HEK293T (cell line): ENCODE measurements at regions not wholly inside any gene's neighbourhood (a gene's known extent, or its start where the extent isn't known, plus 50 kb on each side); places are given as distances from the start of the nearest gene placed in this dataset.

Source experiments
- CTCF ChIA-PET: fragments of 350-600 bp; formaldehyde crosslinking; extraction: SDS; loops from one replicate; lab custom pipeline; 2021; ENCODE audit warnings: antibody characterized with exemption, inconsistent platforms; lab: Yijun Ruan, JAX
- POLR2A ChIA-PET: fragments of 350-600 bp; formaldehyde crosslinking; extraction: SDS; loops from one replicate; lab custom pipeline; 2020; ENCODE audit warnings: antibody characterized with exemption, inconsistent platforms; lab: Yijun Ruan, JAX
- DNase-seq: peaks from one replicate; pipeline ENCODE4 v3.0.0; 2012; ENCODE audit warnings: mixed read lengths; ENCODE audit errors: extremely low spot score
- ARNT ChIP-seq: fragments of 450-650 bp; IDR thresholded peaks from 2 replicates; pipeline ENCODE4 v1.6.1; 2017; ENCODE audit warnings: mild to moderate bottlenecking
- BHLHE40 ChIP-seq: fragments of 450-650 bp; IDR thresholded peaks from 2 replicates; pipeline ENCODE4 v1.6.1; 2016; ENCODE audit warnings: mild to moderate bottlenecking, moderate library complexity, borderline replicate concordance
- CTBP1 ChIP-seq: fragments of 450-650 bp; IDR thresholded peaks from 2 replicates; pipeline ENCODE4 v1.6.1; 2016; ENCODE audit warnings: borderline replicate concordance
- ELF4 ChIP-seq: fragments of 450-650 bp; IDR thresholded peaks from 2 replicates; pipeline ENCODE4 v1.6.1; 2017; ENCODE audit warnings: antibody characterized with exemption
- FOXA1 ChIP-seq: fragments of 450-650 bp; IDR thresholded peaks from 2 replicates; pipeline ENCODE4 v1.6.1; 2016; ENCODE audit warnings: mild to moderate bottlenecking
- FOXM1 ChIP-seq: fragments of 450-650 bp; IDR thresholded peaks from 2 replicates; pipeline ENCODE4 v1.6.1; 2017; ENCODE audit warnings: mild to moderate bottlenecking, borderline replicate concordance
- HDGF ChIP-seq: fragments of 450-650 bp; IDR thresholded peaks from 2 replicates; pipeline ENCODE4 v1.6.1; 2017; ENCODE audit warnings: antibody characterized with exemption, borderline replicate concordance
- L3MBTL2 ChIP-seq: fragments of 450-650 bp; conservative IDR thresholded peaks from 2 replicates; pipeline ENCODE4 v1.6.1; 2016; ENCODE audit warnings: mild to moderate bottlenecking
- LEF1 ChIP-seq: fragments of 450-650 bp; IDR thresholded peaks from 2 replicates; pipeline ENCODE4 v1.6.1; 2017; ENCODE audit warnings: mild to moderate bottlenecking, borderline replicate concordance
- NFRKB ChIP-seq: fragments of 450-650 bp; IDR thresholded peaks from 2 replicates; pipeline ENCODE4 v1.6.1; 2016; ENCODE audit warnings: mild to moderate bottlenecking, moderate library complexity
- PKNOX1 ChIP-seq: fragments of 450-650 bp; IDR thresholded peaks from 2 replicates; pipeline ENCODE4 v1.6.1; 2016
- SP1 ChIP-seq: fragments of 450-650 bp; IDR thresholded peaks from 2 replicates; pipeline ENCODE4 v1.6.1; 2017
- SUZ12 ChIP-seq: fragments of 450-650 bp; IDR thresholded peaks from 2 replicates; pipeline ENCODE4 v1.6.1; 2016; ENCODE audit warnings: mild to moderate bottlenecking
- TARDBP ChIP-seq: fragments of 450-650 bp; IDR thresholded peaks from 2 replicates; pipeline ENCODE4 v1.6.1; 2016
- ZNF384 ChIP-seq: fragments of 450-650 bp; IDR thresholded peaks from 2 replicates; pipeline ENCODE4 v1.6.1; 2016

GRCh38 chr16:85307552-85308364 lies 195.5 kb upstream of the CIBAR2 start:
- ChIA-PET CTCF (interaction anchor here (1.0 to 3.3 kb wide), 2 partner anchors 10 to 23 kb away, joined by 3 to 9 read pairs; no protein-coding TSS in a partner anchor), POLR2A (interaction anchor here (0.9 kb wide), 1 partner anchor 21 kb away, joined by 3 read pairs; no protein-coding TSS in a partner anchor)
- no peak for DNase-seq

GRCh38 chr16:85308611-85309540 lies 196.6 kb upstream of the CIBAR2 start:
- ChIA-PET CTCF (interaction anchor here (1.0 to 3.3 kb wide), 2 partner anchors 11 to 22 kb away, joined by 3 to 9 read pairs; no protein-coding TSS in a partner anchor), POLR2A (interaction anchor here (0.9 kb wide), 1 partner anchor 20 kb away, joined by 3 read pairs; no protein-coding TSS in a partner anchor)
- no peak for DNase-seq

More at GRCh38 chr16:85307552-85308364, 195.5 kb upstream of the CIBAR2 start:
- TF ChIP-seq NFRKB (no peak), PKNOX1 (no peak), CTBP1 (no peak), ELF4 (no peak), ZNF384 (no peak), FOXM1 (no peak)

GRCh38 chr16:85309656-85310587 lies 197.7 kb upstream of the CIBAR2 start:
- POLR2A ChIA-PET = no interaction called here
- no peak for TF ChIP-seq ZNF384
- no peak for TF ChIP-seq NFRKB
- no peak for TF ChIP-seq TARDBP
- no peak for DNase-seq
- CTCF ChIA-PET = no interaction called here

More at GRCh38 chr16:85308611-85309540, 196.6 kb upstream of the CIBAR2 start:
- TF ChIP-seq PKNOX1 = no peak
- no peak for TF ChIP-seq SP1
- TF ChIP-seq ELF4 = no peak
- no peak for TF ChIP-seq L3MBTL2
- TF ChIP-seq CTBP1 = no peak
- TF ChIP-seq FOXA1 = no peak
- TF ChIP-seq SUZ12 = no peak
- no peak for TF ChIP-seq BHLHE40

- no peak for DNase-seq
- CTCF ChIA-PET = no interaction called here
- POLR2A ChIA-PET = no interaction called here
- TF ChIP-seq ZNF384 (no peak), ELF4 (no peak), NFRKB (no peak), BHLHE40 (no peak), TARDBP (no peak), HDGF (no peak), LEF1 (no peak), SP1 (no peak), ARNT (no peak), FOXA1 (no peak), PKNOX1 (no peak)
These were observed 198.8 kb upstream of the CIBAR2 start for GRCh38 chr16:85310868-85311585.

- no peak for DNase-seq
- ChIA-PET CTCF (no interaction called here), POLR2A (no interaction called here)
- TF ChIP-seq SP1 (no peak), SUZ12 (no peak), TARDBP (no peak), LEF1 (no peak), FOXM1 (no peak), ARNT (no peak), NFRKB (no peak), PKNOX1 (no peak), CTBP1 (no peak), HDGF (no peak), FOXA1 (no peak), ELF4 (no peak), ZNF384 (no peak), L3MBTL2 (no peak)
These were observed 199.5 kb upstream of the CIBAR2 start for GRCh38 chr16:85311741-85312140.
